ELF-1 (cell line): ENCODE measurements at regions not wholly inside any gene's neighbourhood (a gene's known extent, or its start where the extent isn't known, plus 50 kb on each side); places are given as distances from the start of the nearest gene placed in this dataset.

Source experiments
- DNase-seq: peaks from one replicate; pipeline ENCODE4 v3.0.0-alpha.2; 2016; ENCODE audit warnings: low read depth, low spot score

- no peak for DNase-seq
Observed at GRCh38 chr5:98594098-98594497, 179.4 kb upstream of the RGMB start.

- DNase-seq = no peak
Observed at GRCh38 chr5:98599016-98599415, 174.4 kb upstream of the RGMB start.

- no peak for DNase-seq
Observed at GRCh38 chr5:98602534-98603112, 170.8 kb upstream of the RGMB start.

- no peak for DNase-seq
Observed at GRCh38 chr5:98603456-98603855, 170.0 kb upstream of the RGMB start.

GRCh38 chr5:98604301-98604700 lies 169.2 kb upstream of the RGMB start:
- DNase-seq = no peak

- DNase-seq = no peak
Observed at GRCh38 chr5:98604721-98605425, 168.6 kb upstream of the RGMB start.

GRCh38 chr5:98605426-98605825 lies 168.0 kb upstream of the RGMB start:
- no peak for DNase-seq

- no peak for DNase-seq
Observed at GRCh38 chr5:98606961-98607360, 166.5 kb upstream of the RGMB start.

GRCh38 chr5:98608052-98608451 lies 165.4 kb upstream of the RGMB start:
- no peak for DNase-seq

GRCh38 chr5:98614341-98614740 lies 159.1 kb upstream of the RGMB start:
- DNase-seq = no peak

- no peak for DNase-seq
Observed at GRCh38 chr5:98621821-98622220, 151.6 kb upstream of the RGMB start.

GRCh38 chr5:98624145-98624880 lies 149.2 kb upstream of the RGMB start:
- no peak for DNase-seq

GRCh38 chr5:98627121-98627520 lies 146.3 kb upstream of the RGMB start:
- DNase-seq = no peak

- no peak for DNase-seq
Observed at GRCh38 chr5:98630621-98631020, 142.8 kb upstream of the RGMB start.

GRCh38 chr5:98631311-98632054 lies 142.0 kb upstream of the RGMB start:
- DNase-seq = no peak

- DNase-seq = no peak
Observed at GRCh38 chr5:98635656-98636055, 137.8 kb upstream of the RGMB start.

GRCh38 chr5:98637116-98637515 lies 136.3 kb upstream of the RGMB start:
- DNase-seq = no peak

GRCh38 chr5:98637557-98637956 lies 135.9 kb upstream of the RGMB start:
- no peak for DNase-seq

GRCh38 chr5:98638111-98638510 lies 135.4 kb upstream of the RGMB start:
- DNase-seq = no peak

- no peak for DNase-seq
Observed at GRCh38 chr5:98638701-98639100, 134.8 kb upstream of the RGMB start.

GRCh38 chr5:98639274-98639673 lies 134.2 kb upstream of the RGMB start:
- peak; percentile 28 for DNase-seq

GRCh38 chr5:98641671-98642070 lies 131.8 kb upstream of the RGMB start:
- DNase-seq = no peak
